ENCODE measurements at regions not wholly inside any gene's neighbourhood (a gene's known extent, or its start where the extent isn't known, plus 50 kb on each side); places are given as distances from the start of the nearest gene placed in this dataset.

- ATAC-seq = no peak
- TF ChIP-seq ESRRG (CRISPR knock-in tag; IDR thresholded peaks at IDR 0.05) (no peak), CSDC2 (CRISPR knock-in tag; IDR thresholded peaks at IDR 0.05) (no peak), PPARA (CRISPR knock-in tag; IDR thresholded peaks at IDR 0.05; ENCODE audit: borderline replicate concordance) (no peak), ISL1 (CRISPR knock-in tag; IDR thresholded peaks at IDR 0.05) (no peak), ZFP30 (CRISPR knock-in tag; IDR thresholded peaks at IDR 0.05) (no peak), ZNF565 (CRISPR knock-in tag; conservative IDR thresholded peaks at IDR 0.05; ENCODE audit: low read depth) (no peak), CREB5 (CRISPR knock-in tag; IDR thresholded peaks at IDR 0.05; ENCODE audit: low read depth) (no peak), ZNF8 (CRISPR knock-in tag; IDR thresholded peaks at IDR 0.05) (no peak), CSRNP3 (CRISPR knock-in tag; IDR thresholded peaks at IDR 0.05) (no peak), GLIS3 (CRISPR knock-in tag; IDR thresholded peaks at IDR 0.05) (no peak), TSHZ2 (CRISPR knock-in tag; IDR thresholded peaks at IDR 0.05) (no peak), BACH2 (CRISPR knock-in tag; IDR thresholded peaks at IDR 0.05; ENCODE audit: borderline replicate concordance) (no peak), RARB (CRISPR knock-in tag; IDR thresholded peaks at IDR 0.05) (no peak), PATZ1 (CRISPR knock-in tag; IDR thresholded peaks at IDR 0.05; ENCODE audit: borderline replicate concordance) (no peak), ARNTL (CRISPR knock-in tag; IDR thresholded peaks at IDR 0.05; ENCODE audit: borderline replicate concordance, low read depth) (no peak), OSR1 (CRISPR knock-in tag; IDR thresholded peaks at IDR 0.05) (no peak), POU6F1 (CRISPR knock-in tag; IDR thresholded peaks at IDR 0.05; ENCODE audit: borderline replicate concordance, low read depth) (no peak), SNAI2 (CRISPR knock-in tag; IDR thresholded peaks at IDR 0.05) (no peak), ZNF70 (CRISPR knock-in tag; IDR thresholded peaks at IDR 0.05) (no peak)
Observed at GRCh38 chr18:64615021-64615420, 466.1 kb upstream of the LINC00305 start.

- no peak for TF ChIP-seq ARNTL (CRISPR knock-in tag; IDR thresholded peaks at IDR 0.05; ENCODE audit: borderline replicate concordance, low read depth)
- no peak for TF ChIP-seq ZC3H10 (CRISPR knock-in tag; IDR thresholded peaks at IDR 0.05)
- no peak for TF ChIP-seq ZFP3 (CRISPR knock-in tag; IDR thresholded peaks at IDR 0.05)
- TF ChIP-seq ZNF8 (CRISPR knock-in tag; IDR thresholded peaks at IDR 0.05) = no peak
- no peak for TF ChIP-seq CREB5 (CRISPR knock-in tag; IDR thresholded peaks at IDR 0.05; ENCODE audit: low read depth)
- no peak for TF ChIP-seq ISL1 (CRISPR knock-in tag; IDR thresholded peaks at IDR 0.05)
- no peak for TF ChIP-seq GLIS3 (CRISPR knock-in tag; IDR thresholded peaks at IDR 0.05)
- no peak for TF ChIP-seq POU6F1 (CRISPR knock-in tag; IDR thresholded peaks at IDR 0.05; ENCODE audit: borderline replicate concordance, low read depth)
- ATAC-seq = no peak
Observed at GRCh38 chr18:64614446-64614845, 465.6 kb upstream of the LINC00305 start.
